GM12878 (cell line): ENCODE measurements at regions not wholly inside any gene's neighbourhood (a gene's known extent, or its start where the extent isn't known, plus 50 kb on each side); places are given as distances from the start of the nearest gene placed in this dataset.

Experiments used
- ATAC-seq: fragments of 200-7000 bp; cut with Tn5 transposase; 3 replicates; pipeline ENCODE4 v1.9.1; 2020; ENCODE audit warnings: mild to moderate bottlenecking, moderate library complexity
- BruUV-seq: library from RNA; stranded (reverse); fragments of 400-500 nt; replicated peaks from 2 replicates; lab custom pipeline; 2021; lab: Mats Ljungman, UMichigan
- CTCF ChIA-PET: fragments of 300-600 bp; sonication (Branson Sonifier 250); formaldehyde crosslinking; extraction: SDS; loops from one replicate; lab custom pipeline; 2021; ENCODE audit warnings: inconsistent platforms; lab: Yijun Ruan, JAX
- POLR2A ChIA-PET: fragments of 350-600 bp; formaldehyde crosslinking; extraction: SDS; loops from one replicate; lab custom pipeline; 2021; ENCODE audit warnings: inconsistent platforms; lab: Charles Lee
- RAD21 ChIA-PET: fragments of 300-600 bp; sonication (Branson Sonifier 250); formaldehyde crosslinking; loops from one replicate; lab custom pipeline; 2023; ENCODE audit warnings: antibody characterized with exemption; ENCODE audit not compliant: unreplicated experiment; lab: Charles Lee
- SMC1A ChIA-PET: fragments of 300-600 bp; sonication (Branson Sonifier 250); formaldehyde crosslinking; loops from one replicate; lab custom pipeline; 2023; ENCODE audit not compliant: unreplicated experiment, uncharacterized antibody; lab: Charles Lee
- DNase-seq: peaks from one replicate; pipeline ENCODE4 v3.0.0-alpha.2; 2011; ENCODE audit warnings: low read depth, low spot score
- FAIRE-seq: peaks from 3 replicates; lab custom pipeline; 2011; peaks lifted over from hg19 to GRCh38; lab: Jason Lieb, UNC
- H2AFZ ChIP-seq: 2 replicates; pipeline ENCODE4 v1.6.0; 2011; ENCODE audit warnings: low read depth, low read length, control low read depth; ENCODE audit not compliant: control insufficient read depth
- H3K27ac ChIP-seq: 2 replicates; pipeline ENCODE4 v1.5.1; 2011; ENCODE audit warnings: control low read depth; ENCODE audit not compliant: control insufficient read depth, insufficient read depth
- H3K27me3 ChIP-seq, 2 experiments: replicated peaks in 1 of 2; 2 replicates each; pipeline versions ENCODE4 v1.6.0 to v1.6.1; 2011; ENCODE audit warnings: low read length in 1 of 2; ENCODE audit not compliant: control insufficient read depth in 2 of 2, insufficient read depth in 2 of 2
- H3K36me3 ChIP-seq, 2 experiments: 2 replicates each; pipeline ENCODE4 v1.5.1; 2011; ENCODE audit warnings: low read length in 1 of 2; ENCODE audit not compliant: control insufficient read depth in 2 of 2, insufficient read depth in 2 of 2
- H3K4me1 ChIP-seq: 2 replicates; pipeline ENCODE4 v1.6.1; 2011; ENCODE audit warnings: mild to moderate bottlenecking, low read length, moderate library complexity, mixed read lengths; ENCODE audit not compliant: control insufficient read depth, insufficient read depth
- H3K4me2 ChIP-seq: 2 replicates; pipeline ENCODE4 v1.6.0; 2011; ENCODE audit warnings: control low read depth; ENCODE audit not compliant: control insufficient read depth, insufficient read depth
- H3K4me3 ChIP-seq: fragments of 200-600 bp; sonication (generic); 2 replicates; pipeline ENCODE4 v1.5.1; 2016
- H3K79me2 ChIP-seq: 2 replicates; pipeline ENCODE4 v1.6.0; 2011; ENCODE audit warnings: low read length; ENCODE audit not compliant: control insufficient read depth, insufficient read depth
- H3K9ac ChIP-seq: 2 replicates; pipeline ENCODE4 v1.8.0; 2011; ENCODE audit warnings: low read length, control low read depth, mixed read lengths; ENCODE audit not compliant: control insufficient read depth, insufficient read depth
- H3K9me3 ChIP-seq: replicated peaks from 3 replicates; pipeline ENCODE4 v1.5.1; 2011; ENCODE audit warnings: mild to moderate bottlenecking, low read length; ENCODE audit not compliant: control insufficient read depth, insufficient read depth
- H4K20me1 ChIP-seq: 2 replicates; pipeline ENCODE4 v1.6.0; 2011; ENCODE audit not compliant: control insufficient read depth, insufficient read depth
- CBX5 ChIP-seq: sonication (generic); IDR thresholded peaks from 2 replicates; pipeline ENCODE4 v1.6.1; 2016; ENCODE audit warnings: low read depth, moderate library complexity, mild to moderate bottlenecking, inconsistent platforms
- ETV6 ChIP-seq, 2 experiments: fragments of 450-650 bp in 1 of 2; IDR thresholded peaks in 1 of 2; conservative IDR thresholded peaks in 1 of 2; 2 replicates each; pipeline ENCODE4 v1.6.1; 2014; ENCODE audit warnings: antibody characterized with exemption in 1 of 2, borderline replicate concordance in 1 of 2, low read depth in 1 of 2, mild to moderate bottlenecking in 1 of 2, moderate library complexity in 1 of 2
- NR2C1 ChIP-seq: fragments of 450-650 bp; IDR thresholded peaks from 2 replicates; pipeline ENCODE4 v1.6.1; 2017; ENCODE audit warnings: antibody characterized with exemption, mild to moderate bottlenecking, moderate library complexity
- NR2F1 ChIP-seq: fragments of 450-650 bp; conservative IDR thresholded peaks from 2 replicates; pipeline ENCODE4 v1.6.1; 2017; ENCODE audit warnings: mild to moderate bottlenecking
- POLR2A ChIP-seq: IDR thresholded peaks from 2 replicates; pipeline ENCODE4 v1.6.1; 2011; ENCODE audit warnings: low read depth, mild to moderate bottlenecking, low read length
- RCOR1 ChIP-seq: conservative IDR thresholded peaks from 2 replicates; pipeline ENCODE4 v1.6.1; 2012; ENCODE audit warnings: low read depth, low read length, improper control_type of control experiment
- TCF12 ChIP-seq: IDR thresholded peaks from 2 replicates; pipeline ENCODE4 v1.6.1; 2011; ENCODE audit warnings: low read depth, mild to moderate bottlenecking, low read length
- WRNIP1 ChIP-seq: IDR thresholded peaks from 2 replicates; pipeline ENCODE4 v1.6.1; 2011; ENCODE audit warnings: low read depth, low read length, improper control_type of control experiment, borderline replicate concordance
- ZNF274 ChIP-seq: IDR thresholded peaks from one replicate; pipeline ENCODE4 v1.8.0; 2011; ENCODE audit not compliant: insufficient read length, insufficient read depth
- ZNF622 ChIP-seq: fragments of 450-650 bp; IDR thresholded peaks from 2 replicates; pipeline ENCODE4 v1.6.1; 2017; ENCODE audit warnings: mild to moderate bottlenecking, inconsistent platforms
- WGBS: methylation state at CpG from one replicate; pipeline ENCODE4 v1.1.6; 2016; ENCODE audit warnings: low lambda C conversion rate; ENCODE audit not compliant: insufficient replicate concordance, insufficient coverage; ENCODE audit errors: missing lambda C conversion rate; 5-methylcytosine and 5-hydroxymethylcytosine counted together
- in situ Hi-C: fragments of 300-500 bp; cut with MboI; formaldehyde crosslinking; loops from 9 replicates; pipeline ENCODE4 v1.14.3; 2018; ENCODE audit warnings: mixed read lengths
- intact Hi-C: fragments of 100-400 bp; cut with micrococcal nuclease; formaldehyde crosslinking; loops from one replicate; pipeline ENCODE4 v1.14.2; 2022; ENCODE audit not compliant: unreplicated experiment
- TF ChIP-seq, protein P1 (sequence below): fragments of 450-650 bp; conservative IDR thresholded peaks from 2 replicates; pipeline ENCODE4 v1.6.1; 2017; ENCODE audit warnings: mild to moderate bottlenecking, moderate library complexity
- TF ChIP-seq, protein P2 (sequence below): fragments of 450-650 bp; formaldehyde crosslinking; IDR thresholded peaks from 2 replicates; pipeline ENCODE4 v1.4.0; 2022; ENCODE audit warnings: mild to moderate bottlenecking, moderate library complexity
- TF ChIP-seq, protein P3 (sequence below): fragments of 150-350 bp; IDR thresholded peaks from 2 replicates; pipeline ENCODE4 v1.6.1; 2016; ENCODE audit warnings: low read depth, low read length

DNA sequence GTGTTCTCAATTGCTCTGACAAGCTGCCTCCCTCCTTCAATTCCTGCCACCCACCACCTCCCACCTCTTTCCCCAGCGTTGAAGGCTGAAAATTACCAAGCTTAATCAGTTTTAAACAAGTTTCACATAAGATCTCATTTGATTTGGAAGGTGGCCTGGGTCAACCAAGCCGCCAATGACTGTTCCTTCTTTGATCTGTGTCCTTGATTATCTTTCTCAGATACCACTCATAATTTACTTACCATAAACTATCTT, 211.4 kb downstream of the SLIT2 start:
- CTCF ChIA-PET, result no interaction called here
- Histone ChIP-seq H3K36me3 (no peaks in the 10 kb centered on the region), H3K4me2 (no peak overlapping the region), H3K9ac (no peak overlapping the region), H3K27me3 (no peaks in the 10 kb centered on the region), H3K9me3 (no peaks in the 10 kb centered on the region), H3K79me2 (no peaks in the 10 kb centered on the region), H3K27ac (no peak overlapping the region), H2AFZ (no peak overlapping the region), H3K4me3 (no peak overlapping the region), H3K4me1 (no peaks in the 10 kb centered on the region), H4K20me1 (no peaks in the 10 kb centered on the region)
- SMC1A ChIA-PET, result no interaction called here
- ATAC-seq (no peak), FAIRE-seq (no peak), DNase-seq (no peak)
- intact Hi-C loops (no loop called here), in situ Hi-C loops (no loop called here)
- RAD21 ChIA-PET, result no interaction called here
- 0% methylated on average over 2 of the region's 2 CpGs for WGBS
- POLR2A ChIA-PET, result interaction anchor here (0.7 kb wide), 1 partner anchor 23 kb away, joined by 5 read pairs; no protein-coding TSS in a partner anchor
- BruUV-seq, result no TSS peak
- TF ChIP-seq POLR2A (no peak), ZNF622 (no peak), CBX5 (no peak), NR2F1 (no peak), NR2C1 (no peak), WRNIP1 (no peak), RCOR1 (no peak), ZNF274 (no peak), TCF12 (no peak), ETV6 (conservative IDR thresholded peaks at IDR 0.05 in 1 of 2, IDR thresholded peaks at IDR 0.05 in 1 of 2; ENCODE audit: borderline replicate concordance in 1 of 2, low read depth in 1 of 2) (no peak)
- TF ChIP-seq, protein P1, sequence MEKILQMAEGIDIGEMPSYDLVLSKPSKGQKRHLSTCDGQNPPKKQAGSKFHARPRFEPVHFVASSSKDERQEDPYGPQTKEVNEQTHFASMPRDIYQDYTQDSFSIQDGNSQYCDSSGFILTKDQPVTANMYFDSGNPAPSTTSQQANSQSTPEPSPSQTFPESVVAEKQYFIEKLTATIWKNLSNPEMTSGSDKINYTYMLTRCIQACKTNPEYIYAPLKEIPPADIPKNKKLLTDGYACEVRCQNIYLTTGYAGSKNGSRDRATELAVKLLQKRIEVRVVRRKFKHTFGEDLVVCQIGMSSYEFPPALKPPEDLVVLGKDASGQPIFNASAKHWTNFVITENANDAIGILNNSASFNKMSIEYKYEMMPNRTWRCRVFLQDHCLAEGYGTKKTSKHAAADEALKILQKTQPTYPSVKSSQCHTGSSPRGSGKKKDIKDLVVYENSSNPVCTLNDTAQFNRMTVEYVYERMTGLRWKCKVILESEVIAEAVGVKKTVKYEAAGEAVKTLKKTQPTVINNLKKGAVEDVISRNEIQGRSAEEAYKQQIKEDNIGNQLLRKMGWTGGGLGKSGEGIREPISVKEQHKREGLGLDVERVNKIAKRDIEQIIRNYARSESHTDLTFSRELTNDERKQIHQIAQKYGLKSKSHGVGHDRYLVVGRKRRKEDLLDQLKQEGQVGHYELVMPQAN, result no peak
- TF ChIP-seq, protein P2, sequence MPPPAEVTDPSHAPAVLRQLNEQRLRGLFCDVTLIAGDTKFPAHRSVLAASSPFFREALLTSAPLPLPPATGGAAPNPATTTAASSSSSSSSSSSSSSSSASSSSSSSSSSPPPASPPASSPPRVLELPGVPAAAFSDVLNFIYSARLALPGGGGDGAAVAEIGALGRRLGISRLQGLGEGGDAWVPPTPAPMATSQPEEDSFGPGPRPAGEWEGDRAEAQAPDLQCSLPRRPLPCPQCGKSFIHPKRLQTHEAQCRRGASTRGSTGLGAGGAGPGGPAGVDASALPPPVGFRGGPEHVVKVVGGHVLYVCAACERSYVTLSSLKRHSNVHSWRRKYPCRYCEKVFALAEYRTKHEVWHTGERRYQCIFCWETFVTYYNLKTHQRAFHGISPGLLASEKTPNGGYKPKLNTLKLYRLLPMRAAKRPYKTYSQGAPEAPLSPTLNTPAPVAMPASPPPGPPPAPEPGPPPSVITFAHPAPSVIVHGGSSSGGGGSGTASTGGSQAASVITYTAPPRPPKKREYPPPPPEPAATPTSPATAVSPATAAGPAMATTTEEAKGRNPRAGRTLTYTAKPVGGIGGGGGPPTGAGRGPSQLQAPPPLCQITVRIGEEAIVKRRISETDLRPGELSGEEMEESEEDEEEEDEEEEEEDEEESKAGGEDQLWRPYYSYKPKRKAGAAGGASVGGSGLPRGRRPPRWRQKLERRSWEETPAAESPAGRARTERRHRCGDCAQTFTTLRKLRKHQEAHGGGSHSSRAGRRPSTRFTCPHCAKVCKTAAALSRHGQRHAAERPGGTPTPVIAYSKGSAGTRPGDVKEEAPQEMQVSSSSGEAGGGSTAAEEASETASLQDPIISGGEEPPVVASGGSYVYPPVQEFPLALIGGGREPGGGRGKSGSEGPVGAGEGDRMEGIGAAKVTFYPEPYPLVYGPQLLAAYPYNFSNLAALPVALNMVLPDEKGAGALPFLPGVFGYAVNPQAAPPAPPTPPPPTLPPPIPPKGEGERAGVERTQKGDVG (CRISPR knock-in tag), result no peak
- TF ChIP-seq, protein P3, sequence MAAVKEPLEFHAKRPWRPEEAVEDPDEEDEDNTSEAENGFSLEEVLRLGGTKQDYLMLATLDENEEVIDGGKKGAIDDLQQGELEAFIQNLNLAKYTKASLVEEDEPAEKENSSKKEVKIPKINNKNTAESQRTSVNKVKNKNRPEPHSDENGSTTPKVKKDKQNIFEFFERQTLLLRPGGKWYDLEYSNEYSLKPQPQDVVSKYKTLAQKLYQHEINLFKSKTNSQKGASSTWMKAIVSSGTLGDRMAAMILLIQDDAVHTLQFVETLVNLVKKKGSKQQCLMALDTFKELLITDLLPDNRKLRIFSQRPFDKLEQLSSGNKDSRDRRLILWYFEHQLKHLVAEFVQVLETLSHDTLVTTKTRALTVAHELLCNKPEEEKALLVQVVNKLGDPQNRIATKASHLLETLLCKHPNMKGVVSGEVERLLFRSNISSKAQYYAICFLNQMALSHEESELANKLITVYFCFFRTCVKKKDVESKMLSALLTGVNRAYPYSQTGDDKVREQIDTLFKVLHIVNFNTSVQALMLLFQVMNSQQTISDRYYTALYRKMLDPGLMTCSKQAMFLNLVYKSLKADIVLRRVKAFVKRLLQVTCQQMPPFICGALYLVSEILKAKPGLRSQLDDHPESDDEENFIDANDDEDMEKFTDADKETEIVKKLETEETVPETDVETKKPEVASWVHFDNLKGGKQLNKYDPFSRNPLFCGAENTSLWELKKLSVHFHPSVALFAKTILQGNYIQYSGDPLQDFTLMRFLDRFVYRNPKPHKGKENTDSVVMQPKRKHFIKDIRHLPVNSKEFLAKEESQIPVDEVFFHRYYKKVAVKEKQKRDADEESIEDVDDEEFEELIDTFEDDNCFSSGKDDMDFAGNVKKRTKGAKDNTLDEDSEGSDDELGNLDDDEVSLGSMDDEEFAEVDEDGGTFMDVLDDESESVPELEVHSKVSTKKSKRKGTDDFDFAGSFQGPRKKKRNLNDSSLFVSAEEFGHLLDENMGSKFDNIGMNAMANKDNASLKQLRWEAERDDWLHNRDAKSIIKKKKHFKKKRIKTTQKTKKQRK, result no peak
